A549 (cell line): ENCODE measurements at regions not wholly inside any gene's neighbourhood (a gene's known extent, or its start where the extent isn't known, plus 50 kb on each side); places are given as distances from the start of the nearest gene placed in this dataset.

Experiments
- ATAC-seq, 2 experiments: fragments of 200-7000 bp in 1 of 2; fragments of >200 bp in 1 of 2; cut with Nextera tagmentation in 1 of 2; cut with Tn5 transposase in 1 of 2; 3 replicates each; pipeline versions ENCODE4 v1.8.0 to v1.9.1; 2018 to 2020; ENCODE audit warnings: mild to moderate bottlenecking in 1 of 2, moderate library complexity in 1 of 2
- CTCF ChIA-PET: fragments of 300-600 bp; sonication (Branson Sonifier 250); formaldehyde crosslinking; extraction: SDS; loops from one replicate; lab custom pipeline; 2021; ENCODE audit warnings: antibody characterized with exemption, inconsistent platforms; lab: Yijun Ruan, JAX
- POLR2A ChIA-PET: fragments of 350-600 bp; formaldehyde crosslinking; extraction: SDS; loops from one replicate; lab custom pipeline; 2021; ENCODE audit warnings: antibody characterized with exemption, inconsistent platforms; lab: Yijun Ruan, JAX
- DNase-seq, 2 experiments: peaks; one replicate each; pipeline versions ENCODE4 v3.0.0 to v3.0.0-alpha.2; 2011 to 2016; ENCODE audit warnings: low read depth in 1 of 2, low spot score in 1 of 2
- FAIRE-seq: peaks from 2 replicates; lab custom pipeline; 2011; peaks lifted over from hg19 to GRCh38; lab: Jason Lieb, UNC
- H3K27ac ChIP-seq, 2 experiments: fragments of >200 bp; sonication (Bioruptor Twin); formaldehyde crosslinking; 3 replicates each; pipeline ENCODE4 v1.5.1; 2016 to 2017
- H3K4me1 ChIP-seq: fragments of >200 bp; sonication (Bioruptor Twin); formaldehyde crosslinking; 3 replicates; pipeline ENCODE4 v1.6.1; 2016
- H3K4me2 ChIP-seq: fragments of >200 bp; sonication (Bioruptor Twin); formaldehyde crosslinking; 3 replicates; pipeline ENCODE4 v1.6.1; 2016
- H3K4me3 ChIP-seq: fragments of >200 bp; sonication (Bioruptor Twin); formaldehyde crosslinking; 3 replicates; pipeline ENCODE4 v1.5.1; 2016
- H3K9me3 ChIP-seq: fragments of >200 bp; sonication (Bioruptor Twin); formaldehyde crosslinking; 3 replicates; pipeline ENCODE4 v1.6.1; 2016
- CBX2 ChIP-seq: fragments of 200-600 bp; sonication (generic); IDR thresholded peaks from 2 replicates; pipeline ENCODE4 v1.6.1; 2016; ENCODE audit warnings: low read depth, mild to moderate bottlenecking, borderline replicate concordance
- CBX8 ChIP-seq: fragments of 200-600 bp; sonication (generic); IDR thresholded peaks from 2 replicates; pipeline ENCODE4 v1.6.1; 2016
- CEBPB ChIP-seq, 2 experiments: fragments of >200 bp in 1 of 2; sonication (Bioruptor Twin) in 1 of 2; formaldehyde crosslinking in 1 of 2; IDR thresholded peaks; 2 replicates each; pipeline ENCODE4 v1.6.1; 2012 to 2016
- CHD2 ChIP-seq: fragments of 150-350 bp; IDR thresholded peaks from 2 replicates; pipeline ENCODE4 v1.6.1; 2014; ENCODE audit warnings: low read length; ENCODE audit not compliant: partially characterized antibody
- CHD4 ChIP-seq: fragments of 200-600 bp; sonication (generic); IDR thresholded peaks from 2 replicates; pipeline ENCODE4 v1.6.1; 2016; ENCODE audit warnings: antibody characterized with exemption, mild to moderate bottlenecking, borderline replicate concordance
- CTCF ChIP-seq: fragments of >200 bp; sonication (Bioruptor Twin); formaldehyde crosslinking; IDR thresholded peaks from 3 replicates; pipeline ENCODE4 v1.5.1; 2016
- E2F6 ChIP-seq: IDR thresholded peaks from 2 replicates; pipeline ENCODE4 v1.6.1; 2012; ENCODE audit warnings: low read depth, borderline replicate concordance
- EHF ChIP-seq: fragments of 250-450 bp; sonication (Bioruptor Pico); IDR thresholded peaks from 2 replicates; pipeline ENCODE4 v1.5.0; 2020; ENCODE audit warnings: mild to moderate bottlenecking
- EHMT2 ChIP-seq: fragments of 200-600 bp; sonication (generic); IDR thresholded peaks from 2 replicates; pipeline ENCODE4 v1.6.1; 2016; ENCODE audit warnings: antibody characterized with exemption, low read depth, mild to moderate bottlenecking, moderate library complexity
- EP300 ChIP-seq, 2 experiments: fragments of >200 bp; sonication (Bioruptor Twin); formaldehyde crosslinking; IDR thresholded peaks; 2 replicates in 1 of 2; 3 replicates in 1 of 2; pipeline ENCODE4 v1.6.1; 2016 to 2017
- FOSL2 ChIP-seq, 2 experiments: fragments of 450-650 bp in 1 of 2; fragments of >200 bp in 1 of 2; sonication (Bioruptor Twin) in 1 of 2; formaldehyde crosslinking; IDR thresholded peaks; 2 replicates each; pipeline versions ENCODE4 v1.5.0 to v1.6.1; 2016 to 2020; ENCODE audit warnings: mild to moderate bottlenecking in 1 of 2, moderate library complexity in 1 of 2
- FOXS1 ChIP-seq: fragments of 250-450 bp; sonication (Bioruptor Pico); IDR thresholded peaks from 2 replicates; pipeline ENCODE4 v1.5.0; 2020; ENCODE audit warnings: mild to moderate bottlenecking, moderate library complexity
- GATA3 ChIP-seq: IDR thresholded peaks from 2 replicates; pipeline ENCODE4 v1.6.1; 2012; ENCODE audit warnings: borderline replicate concordance
- HES2 ChIP-seq: fragments of >200 bp; sonication (Bioruptor Twin); formaldehyde crosslinking; IDR thresholded peaks from 2 replicates; pipeline ENCODE4 v1.6.1; 2016
- HEYL ChIP-seq: fragments of 250-450 bp; sonication (Bioruptor Pico); IDR thresholded peaks from 2 replicates; pipeline ENCODE4 v1.8.0; 2021; ENCODE audit warnings: mild to moderate bottlenecking, moderate library complexity
- HOXB5 ChIP-seq: fragments of 250-450 bp; sonication (Bioruptor Pico); IDR thresholded peaks from 2 replicates; pipeline ENCODE4 v1.5.0; 2020; ENCODE audit warnings: mild to moderate bottlenecking, moderate library complexity
- JUN ChIP-seq, 2 experiments: fragments of >200 bp; sonication (Bioruptor Twin); formaldehyde crosslinking; IDR thresholded peaks; 2 replicates in 1 of 2; 3 replicates in 1 of 2; pipeline ENCODE4 v1.6.1; 2016 to 2017
- KDM1A ChIP-seq: fragments of 200-600 bp; sonication (generic); IDR thresholded peaks from 2 replicates; pipeline ENCODE4 v1.6.1; 2016; ENCODE audit warnings: low read depth, mild to moderate bottlenecking
- MAX ChIP-seq: IDR thresholded peaks from 2 replicates; pipeline ENCODE4 v1.6.1; 2012
- MYC ChIP-seq: IDR thresholded peaks from 2 replicates; pipeline ENCODE4 v1.6.1; 2012; ENCODE audit warnings: mild to moderate bottlenecking, inconsistent platforms, low read length, improper control_type of control experiment, borderline replicate concordance
- POLR2A ChIP-seq: IDR thresholded peaks from 2 replicates; pipeline ENCODE4 v1.6.1; 2012; ENCODE audit warnings: mild to moderate bottlenecking, low read length
- POLR2AphosphoS2 ChIP-seq: conservative IDR thresholded peaks from 2 replicates; pipeline ENCODE4 v1.6.1; 2012; ENCODE audit warnings: low read length, improper control_type of control experiment, inconsistent platforms
- RFX5 ChIP-seq: fragments of 450-650 bp; IDR thresholded peaks from 2 replicates; pipeline ENCODE4 v1.7.1; 2014; ENCODE audit warnings: antibody characterized with exemption, mild to moderate bottlenecking, moderate library complexity
- RNF2 ChIP-seq: fragments of 200-600 bp; sonication (generic); IDR thresholded peaks from 2 replicates; pipeline ENCODE4 v1.6.1; 2016; ENCODE audit warnings: low read depth, mild to moderate bottlenecking, antibody characterized with exemption, moderate library complexity, borderline replicate concordance
- SMC3 ChIP-seq: fragments of >200 bp; sonication (Bioruptor Twin); formaldehyde crosslinking; IDR thresholded peaks from 3 replicates; pipeline ENCODE4 v1.6.1; 2018; ENCODE audit warnings: inconsistent platforms
- TFCP2L1 ChIP-seq: fragments of 250-450 bp; sonication (Bioruptor Pico); IDR thresholded peaks from 2 replicates; pipeline ENCODE4 v1.5.0; 2021; ENCODE audit warnings: mild to moderate bottlenecking
- USF2 ChIP-seq: fragments of 450-650 bp; IDR thresholded peaks from 2 replicates; pipeline ENCODE4 v1.6.1; 2014; ENCODE audit warnings: antibody characterized with exemption
- ZC3H11A ChIP-seq: fragments of 450-650 bp; IDR thresholded peaks from 2 replicates; pipeline ENCODE4 v1.6.1; 2014; ENCODE audit warnings: antibody characterized with exemption, mild to moderate bottlenecking
- WGBS: methylation state at CpG from one replicate; pipeline ENCODE4 v1.1.6; 2017; ENCODE audit errors: missing lambda C conversion rate; 5-methylcytosine and 5-hydroxymethylcytosine counted together
- TF ChIP-seq, protein P1 (sequence below): fragments of 250-450 bp; sonication (Bioruptor Pico); IDR thresholded peaks from 2 replicates; pipeline ENCODE4 v1.5.0; 2021; ENCODE audit warnings: mild to moderate bottlenecking, moderate library complexity, borderline replicate concordance

- Histone ChIP-seq H3K27ac (no peak overlapping the region), H3K4me3 (no peak overlapping the region)
- no peak for TF ChIP-seq JUN (IDR thresholded peaks at IDR 0.05)
- TF ChIP-seq, all 56 proteins: peak for 0
- Histone ChIP-seq H3K4me1 (no peaks in the 10 kb centered on the region), H3K4me2 (no peak overlapping the region), H3K9me3 (no peaks in the 10 kb centered on the region)
- ChIA-PET CTCF (no interaction called here), POLR2A (no interaction called here)
- FAIRE-seq (no peak), ATAC-seq (no peak), DNase-seq (no peak)
- 50% methylated on average over 1 of the region's 1 CpG for WGBS
Measured at GRCh38 chr4:100130964-100131363, 59.3 kb downstream of the DDIT4L start.

GRCh38 chr4:100130491-100130890 is 59.8 kb downstream of the DDIT4L start:
- no peak for TF ChIP-seq RFX5
- no peak for TF ChIP-seq CEBPB (IDR thresholded peaks at IDR 0.05)
- TF ChIP-seq, protein P1, sequence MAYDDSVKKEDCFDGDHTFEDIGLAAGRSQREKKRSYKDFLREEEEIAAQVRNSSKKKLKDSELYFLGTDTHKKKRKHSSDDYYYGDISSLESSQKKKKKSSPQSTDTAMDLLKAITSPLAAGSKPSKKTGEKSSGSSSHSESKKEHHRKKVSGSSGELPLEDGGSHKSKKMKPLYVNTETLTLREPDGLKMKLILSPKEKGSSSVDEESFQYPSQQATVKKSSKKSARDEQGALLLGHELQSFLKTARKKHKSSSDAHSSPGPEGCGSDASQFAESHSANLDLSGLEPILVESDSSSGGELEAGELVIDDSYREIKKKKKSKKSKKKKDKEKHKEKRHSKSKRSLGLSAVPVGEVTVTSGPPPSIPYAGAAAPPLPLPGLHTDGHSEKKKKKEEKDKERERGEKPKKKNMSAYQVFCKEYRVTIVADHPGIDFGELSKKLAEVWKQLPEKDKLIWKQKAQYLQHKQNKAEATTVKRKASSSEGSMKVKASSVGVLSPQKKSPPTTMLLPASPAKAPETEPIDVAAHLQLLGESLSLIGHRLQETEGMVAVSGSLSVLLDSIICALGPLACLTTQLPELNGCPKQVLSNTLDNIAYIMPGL (CRISPR knock-in tag): no peak
- no peak for TF ChIP-seq RNF2
- no peak for TF ChIP-seq CTCF
- no peak for TF ChIP-seq POLR2AphosphoS2
- no peak for TF ChIP-seq EHMT2
- no peak for TF ChIP-seq E2F6
- no peak for TF ChIP-seq CHD4
- no peak for TF ChIP-seq JUN (IDR thresholded peaks at IDR 0.05)
- no peak for TF ChIP-seq MAX
- no peak for TF ChIP-seq CHD2
- TF ChIP-seq SMC3: no peak
- TF ChIP-seq HOXB5 (CRISPR knock-in tag): no peak
- POLR2A ChIA-PET: no interaction called here

DNA sequence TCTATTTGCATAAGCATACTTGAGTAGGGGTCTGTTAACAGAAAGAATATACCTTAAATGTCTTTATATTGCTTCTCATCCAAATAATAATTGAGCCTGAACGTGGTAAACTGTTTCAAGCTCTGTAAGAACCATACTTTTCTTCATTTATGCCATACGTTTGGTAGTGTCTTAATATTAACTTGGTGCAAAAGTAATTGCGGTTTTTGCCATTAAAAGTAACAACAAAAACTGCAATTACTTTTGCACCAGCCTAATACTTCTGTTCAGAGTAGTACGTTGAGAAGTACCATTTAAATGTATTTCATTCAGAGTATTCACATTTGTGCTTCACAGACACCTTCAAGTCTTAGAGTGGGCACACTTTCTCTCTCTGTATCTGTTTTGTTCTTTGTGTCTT is 60.5 kb downstream of the DDIT4L start:
- Histone ChIP-seq H3K4me2 (no peak overlapping the region), H3K27ac (no peak overlapping the region), H3K4me1 (no peaks in the 10 kb centered on the region), H3K9me3 (no peaks in the 10 kb centered on the region), H3K4me3 (no peak overlapping the region)
- POLR2A ChIA-PET: no interaction called here
- FAIRE-seq (no peak), DNase-seq (no peak), ATAC-seq (no peak)
- TF ChIP-seq CBX8: no peak
- no peak for TF ChIP-seq ZC3H11A
- TF ChIP-seq MYC: no peak
- no peak for TF ChIP-seq SMC3
- no peak for TF ChIP-seq EHMT2
- no peak for TF ChIP-seq KDM1A
- no peak for TF ChIP-seq RNF2
- no peak for TF ChIP-seq USF2
- TF ChIP-seq EHF (CRISPR knock-in tag): no peak
- no peak for TF ChIP-seq E2F6
- no peak for TF ChIP-seq CBX2
- TF ChIP-seq HEYL (CRISPR knock-in tag): no peak
- TF ChIP-seq GATA3: no peak
- TF ChIP-seq HOXB5 (CRISPR knock-in tag): no peak
- no peak for TF ChIP-seq HES2
- TF ChIP-seq TFCP2L1 (CRISPR knock-in tag): no peak
- no peak for TF ChIP-seq FOXS1
- no peak for TF ChIP-seq POLR2A
- no peak for TF ChIP-seq EP300 (IDR thresholded peaks at IDR 0.05)
- TF ChIP-seq FOSL2 (IDR thresholded peaks at IDR 0.05): no peak
- TF ChIP-seq FOSL2 (CRISPR knock-in tag; IDR thresholded peaks at IDR 0.05): no peak
- CTCF ChIA-PET: no interaction called here
- 17% methylated on average over 4 of the region's 4 CpGs for WGBS

More at GRCh38 chr4:100130491-100130890, 59.8 kb downstream of the DDIT4L start:
- Histone ChIP-seq H3K9me3 (no peaks in the 10 kb centered on the region), H3K4me1 (no peaks in the 10 kb centered on the region), H3K27ac (no peak overlapping the region), H3K4me2 (no peak overlapping the region), H3K4me3 (no peak overlapping the region)
- WGBS: 71% methylated on average over 4 of the region's 4 CpGs
- FAIRE-seq (no peak), ATAC-seq (no peak), DNase-seq (no peak)
- CTCF ChIA-PET: no interaction called here
